Left kidney (tissue), 1 donor: ENCODE measurements at regions not wholly inside any gene's neighbourhood (a gene's known extent, or its start where the extent isn't known, plus 50 kb on each side); places are given as distances from the start of the nearest gene placed in this dataset.

Source experiments
- DNase-seq: peaks from one replicate; pipeline ENCODE4 v3.0.0-alpha.2; 2013

GRCh38 chr14:65320661-65321308 lies 91.7 kb upstream of the FUT8 start:
- no peak for DNase-seq

DNA sequence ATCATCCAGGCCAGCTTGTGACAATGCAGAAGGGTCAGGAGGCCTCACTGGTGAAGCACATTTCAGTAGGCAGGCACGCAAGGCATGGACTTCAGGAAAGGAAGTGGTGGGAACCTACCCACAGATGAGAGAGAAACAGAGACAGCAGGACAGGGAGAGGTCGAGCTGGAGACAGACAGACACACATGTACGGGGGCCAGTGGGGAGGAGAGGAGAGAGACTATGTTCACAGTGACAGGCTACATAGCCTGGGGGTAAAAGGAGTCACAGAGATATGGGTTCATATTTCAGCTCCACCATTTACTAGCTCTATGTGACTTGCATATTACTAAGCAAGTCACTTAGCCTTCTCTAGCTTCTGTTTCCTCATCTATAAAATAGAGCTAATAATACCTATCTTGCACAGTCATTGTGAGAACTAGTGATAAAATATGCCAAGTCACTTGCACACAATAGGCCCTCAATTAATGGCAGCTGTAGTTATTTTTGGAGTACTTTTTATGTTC lies 91.1 kb upstream of the FUT8 start:
- DNase-seq = no peak

DNA sequence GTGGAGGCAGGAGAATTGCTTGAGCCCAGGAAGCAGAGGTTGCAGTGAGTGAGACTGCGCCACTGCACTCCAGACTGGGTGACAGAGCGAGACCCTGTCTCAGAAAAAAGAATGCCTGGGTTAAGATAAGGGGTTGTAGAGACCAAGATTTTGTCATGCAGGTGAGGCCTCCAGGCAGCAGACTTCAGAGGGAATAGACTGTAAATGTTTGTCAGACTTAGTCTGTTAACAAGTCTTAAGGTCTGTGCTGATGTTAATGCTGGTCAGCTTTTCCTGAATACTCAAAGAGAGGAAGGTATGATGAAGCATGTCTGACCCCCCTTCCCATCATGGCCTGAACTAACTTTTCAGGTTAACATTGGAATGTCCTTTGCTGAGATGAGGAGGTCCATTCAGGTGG lies 83.0 kb upstream of the FUT8 start:
- no peak for DNase-seq

- DNase-seq = no peak
These were observed 82.6 kb upstream of the FUT8 start for GRCh38 chr14:65329911-65330310.

DNA sequence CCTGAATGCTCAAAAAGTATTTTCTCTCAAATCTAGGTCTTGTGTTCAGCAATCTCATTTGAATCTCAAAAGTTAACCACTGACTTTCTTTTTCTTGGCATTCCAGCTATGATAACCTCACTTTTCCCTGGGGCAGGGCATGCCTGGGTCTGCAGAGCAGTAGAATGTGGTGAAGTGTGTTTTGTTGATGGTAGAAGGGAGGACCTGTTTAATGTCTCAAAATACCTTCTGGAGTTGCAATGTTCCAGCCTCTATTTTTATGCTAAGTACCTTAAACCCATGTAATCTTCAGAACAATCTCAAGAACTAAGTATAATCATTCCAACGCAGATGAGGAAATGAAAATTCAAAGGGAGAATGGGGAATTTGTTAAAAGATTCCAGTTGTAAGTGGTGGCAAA lies 82.1 kb upstream of the FUT8 start:
- DNase-seq = no peak

DNA sequence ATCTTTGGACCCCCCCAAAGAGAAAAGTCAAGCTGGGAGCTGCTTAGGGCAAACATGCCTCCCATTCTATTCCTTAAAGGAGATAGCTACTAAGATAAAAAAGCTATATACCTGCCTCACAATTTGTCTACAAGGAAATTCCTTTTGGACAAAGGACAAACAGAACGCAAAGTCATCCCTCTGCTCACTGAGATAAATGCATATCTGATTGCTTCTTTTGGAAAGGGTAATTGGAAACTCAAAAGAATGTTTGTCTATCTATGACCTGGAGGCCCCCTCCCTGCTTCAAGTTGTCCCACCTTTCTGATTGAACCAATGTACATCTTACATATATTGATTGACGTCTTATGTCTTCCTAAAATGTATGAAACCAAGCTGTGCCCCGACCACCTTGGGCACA lies 80.9 kb upstream of the FUT8 start:
- DNase-seq = no peak

DNA sequence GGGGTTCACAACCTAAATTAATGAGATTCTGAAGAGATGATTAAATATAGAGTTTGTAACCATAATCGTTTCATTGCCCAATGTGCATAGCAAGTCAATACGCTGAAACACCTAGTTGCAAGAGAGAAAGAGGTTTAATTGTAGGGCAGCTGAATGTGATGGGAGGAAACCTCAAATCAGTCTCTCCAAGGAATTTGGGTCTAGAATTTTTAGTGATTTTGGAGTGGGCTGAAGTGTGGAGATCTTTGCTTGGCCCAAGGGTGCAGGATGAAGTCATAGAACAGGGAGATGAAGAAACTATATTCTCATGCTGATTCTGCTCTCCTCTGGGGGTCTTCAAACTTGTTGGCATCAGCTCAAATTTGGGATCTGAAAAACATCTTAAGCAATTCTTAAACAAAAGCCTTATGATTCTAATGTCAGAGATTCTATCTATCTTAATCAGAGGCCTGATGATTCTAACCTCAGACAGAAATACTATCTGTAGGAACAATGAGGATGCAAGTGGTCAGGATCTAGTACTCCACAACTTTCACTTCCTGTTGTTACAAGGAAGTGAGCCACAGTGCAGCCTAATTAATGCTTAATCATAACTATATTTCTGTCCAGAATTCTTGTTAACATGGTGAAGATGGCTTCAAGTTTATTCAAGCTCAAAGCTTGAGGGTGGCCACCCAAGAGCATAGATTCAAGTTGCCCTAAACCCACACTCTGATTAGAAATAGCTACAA lies 80.2 kb upstream of the FUT8 start:
- no peak for DNase-seq

- no peak for DNase-seq
These were observed 78.4 kb upstream of the FUT8 start for GRCh38 chr14:65333943-65334687.

DNA sequence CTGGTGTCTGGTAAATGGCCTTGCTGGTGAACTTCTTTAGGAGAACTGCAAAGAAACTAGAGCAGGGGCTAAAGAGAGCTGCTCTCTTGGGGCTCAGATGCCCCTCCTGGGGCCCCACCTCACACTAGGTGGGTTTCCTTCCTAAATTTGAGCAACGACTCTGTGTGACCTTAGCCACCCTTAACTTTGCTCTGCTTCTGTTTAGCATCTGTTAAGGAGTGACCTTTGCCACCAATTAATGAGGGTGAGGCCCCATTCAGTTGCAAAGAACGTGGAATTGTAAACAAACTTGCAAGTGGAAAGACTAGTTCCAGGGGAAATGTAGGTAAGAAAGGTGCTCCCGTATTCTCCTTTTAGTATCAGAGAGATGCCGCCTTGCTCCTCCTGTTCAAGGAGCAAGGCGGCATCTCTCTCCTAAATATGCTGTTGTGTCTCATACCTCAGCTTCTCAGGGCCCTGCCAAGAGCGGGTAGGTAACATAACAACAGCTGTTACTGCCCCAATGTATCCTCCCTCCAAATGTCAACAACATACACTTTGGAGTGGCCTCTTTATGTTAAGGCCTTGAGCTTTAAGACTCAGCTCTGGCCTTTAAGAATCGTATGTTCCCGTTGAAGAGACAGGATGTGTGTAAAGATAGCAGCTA lies 77.6 kb upstream of the FUT8 start:
- no peak for DNase-seq

GRCh38 chr14:65335411-65335947 lies 77.1 kb upstream of the FUT8 start:
- no peak for DNase-seq

- no peak for DNase-seq
These were observed 76.3 kb upstream of the FUT8 start for GRCh38 chr14:65336191-65336591.

DNA sequence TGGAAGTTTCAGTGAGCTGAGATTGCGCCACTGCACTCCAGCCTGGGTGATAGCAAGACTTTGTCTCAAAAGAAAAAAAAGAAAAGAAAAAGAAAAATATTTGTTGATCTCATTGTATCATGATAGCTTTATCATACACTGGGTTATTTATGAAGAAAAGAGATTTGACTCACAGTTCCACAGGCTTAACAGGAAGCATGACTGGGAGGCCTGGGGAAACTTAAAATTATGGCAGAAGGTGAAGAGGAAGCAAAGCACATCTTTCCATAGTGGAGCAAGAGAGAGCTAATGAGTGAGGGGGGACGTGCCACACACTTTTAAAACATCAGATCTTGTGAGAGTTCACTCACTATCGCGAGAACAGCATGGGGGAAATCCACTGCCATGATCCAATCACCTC lies 72.7 kb upstream of the FUT8 start:
- DNase-seq = no peak

DNA sequence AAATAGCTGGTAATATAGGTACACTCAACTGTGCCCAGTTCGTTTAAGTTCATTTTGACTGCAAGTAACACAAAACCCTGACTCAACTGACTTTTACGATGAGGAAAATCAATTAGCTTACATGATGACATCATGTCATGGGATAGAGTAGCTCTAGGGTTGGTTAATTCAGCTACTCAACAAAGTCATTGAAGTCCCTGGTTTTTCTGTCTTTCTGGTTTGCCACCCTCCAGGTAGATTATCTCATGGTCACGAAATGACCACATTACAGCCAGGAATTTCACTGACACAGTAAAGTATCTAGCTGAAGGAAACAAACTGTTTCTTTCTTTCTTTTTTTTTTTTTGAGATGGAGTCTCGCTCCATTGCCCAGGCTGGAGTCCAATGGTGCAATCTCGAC lies 68.5 kb upstream of the FUT8 start:
- DNase-seq = no peak

DNA sequence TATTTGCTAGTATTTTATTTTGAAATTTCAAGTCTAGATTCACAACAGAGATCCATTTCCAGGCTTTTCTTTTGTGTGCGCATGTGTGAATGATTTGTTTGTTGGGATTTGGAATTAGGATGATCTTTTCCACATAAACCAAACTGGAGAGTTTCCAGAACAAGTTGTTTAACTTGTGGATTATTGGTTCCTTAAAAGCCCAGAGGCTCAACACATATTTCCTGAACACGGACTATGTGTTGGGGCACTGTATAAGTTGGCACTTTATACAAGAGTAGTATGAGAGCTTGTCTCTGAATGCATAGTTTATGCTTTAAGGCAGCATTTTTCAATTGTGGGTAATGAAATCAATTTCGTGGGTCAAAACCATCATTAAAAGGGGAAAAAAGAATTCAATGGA lies 67.3 kb upstream of the FUT8 start:
- DNase-seq = no peak

DNA sequence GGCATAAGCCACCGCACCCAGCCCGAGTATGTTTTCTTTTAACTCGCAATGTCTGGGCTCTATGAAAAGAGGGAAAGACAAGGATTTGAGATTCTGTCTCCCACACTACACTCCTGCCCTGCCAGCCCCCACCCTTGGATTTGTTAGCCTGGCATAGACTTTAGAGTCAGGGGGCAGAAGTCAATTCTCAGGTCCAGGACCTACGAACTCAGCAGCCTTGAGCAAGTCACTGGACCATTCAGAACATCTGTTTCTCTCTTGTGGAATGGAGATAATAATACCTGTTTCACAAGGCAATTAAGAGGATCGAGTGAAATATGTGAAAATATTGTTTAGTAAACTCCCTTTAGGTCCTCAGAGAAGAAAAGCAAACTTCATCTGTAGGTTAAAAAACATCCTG lies 66.1 kb upstream of the FUT8 start:
- no peak for DNase-seq

DNA sequence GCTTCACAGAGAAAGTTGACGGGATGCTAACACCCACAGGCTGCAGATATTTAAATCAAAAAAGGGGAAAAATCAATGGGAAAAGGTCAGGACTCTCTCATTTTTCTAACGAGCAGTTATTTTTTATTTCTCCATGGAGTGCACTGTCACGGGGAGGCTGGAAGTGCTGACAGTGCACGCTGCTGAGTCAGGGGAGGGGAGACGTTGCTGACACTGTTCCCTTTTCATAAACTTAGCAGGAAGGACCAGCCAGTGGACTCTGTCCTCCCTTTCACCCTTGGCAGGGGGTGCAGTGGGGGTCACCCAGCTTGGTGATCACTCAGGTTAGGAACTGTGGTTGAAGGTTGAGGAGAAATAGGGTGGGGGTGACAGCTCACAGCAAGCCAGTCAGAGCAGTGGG lies 65.6 kb upstream of the FUT8 start:
- DNase-seq = no peak

DNA sequence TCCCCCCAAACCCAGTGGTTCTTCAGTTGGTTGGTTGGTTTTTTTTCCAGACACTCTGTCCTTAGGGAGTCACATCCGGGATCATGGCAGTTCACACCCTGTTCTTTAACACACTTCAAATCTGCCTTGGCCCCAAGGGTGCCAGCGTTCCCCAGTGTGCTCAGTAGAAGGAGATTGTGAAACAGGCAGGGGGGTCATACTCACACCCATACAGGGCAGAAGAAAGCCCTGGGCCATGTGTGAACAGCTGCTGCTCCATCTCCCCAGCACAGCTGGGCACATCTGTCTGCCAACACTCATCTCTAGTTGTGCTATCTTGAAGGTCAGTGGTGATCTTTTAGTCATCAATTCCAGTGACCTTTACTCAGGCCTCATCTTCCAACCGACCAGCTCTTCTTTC lies 64.4 kb upstream of the FUT8 start:
- DNase-seq = no peak

DNA sequence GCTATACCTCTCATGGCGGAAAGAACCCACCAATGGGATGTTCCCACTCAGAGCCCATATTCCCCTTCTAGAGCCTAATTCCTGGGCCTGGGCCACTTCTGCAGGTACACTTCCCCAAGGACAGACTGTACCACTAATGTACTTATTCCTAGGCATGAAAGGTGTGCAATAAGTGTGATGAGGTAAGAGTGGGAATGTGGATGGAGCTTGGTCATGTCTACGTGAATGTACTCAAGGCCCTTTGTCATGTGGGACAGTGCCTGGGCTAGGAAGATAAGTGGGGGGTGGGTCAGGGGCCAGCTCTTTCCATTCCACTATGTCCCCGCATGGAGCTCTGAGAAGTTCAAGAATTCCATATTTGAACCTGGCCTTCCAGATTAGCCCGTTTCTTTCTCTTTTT lies 63.4 kb upstream of the FUT8 start:
- DNase-seq = no peak

DNA sequence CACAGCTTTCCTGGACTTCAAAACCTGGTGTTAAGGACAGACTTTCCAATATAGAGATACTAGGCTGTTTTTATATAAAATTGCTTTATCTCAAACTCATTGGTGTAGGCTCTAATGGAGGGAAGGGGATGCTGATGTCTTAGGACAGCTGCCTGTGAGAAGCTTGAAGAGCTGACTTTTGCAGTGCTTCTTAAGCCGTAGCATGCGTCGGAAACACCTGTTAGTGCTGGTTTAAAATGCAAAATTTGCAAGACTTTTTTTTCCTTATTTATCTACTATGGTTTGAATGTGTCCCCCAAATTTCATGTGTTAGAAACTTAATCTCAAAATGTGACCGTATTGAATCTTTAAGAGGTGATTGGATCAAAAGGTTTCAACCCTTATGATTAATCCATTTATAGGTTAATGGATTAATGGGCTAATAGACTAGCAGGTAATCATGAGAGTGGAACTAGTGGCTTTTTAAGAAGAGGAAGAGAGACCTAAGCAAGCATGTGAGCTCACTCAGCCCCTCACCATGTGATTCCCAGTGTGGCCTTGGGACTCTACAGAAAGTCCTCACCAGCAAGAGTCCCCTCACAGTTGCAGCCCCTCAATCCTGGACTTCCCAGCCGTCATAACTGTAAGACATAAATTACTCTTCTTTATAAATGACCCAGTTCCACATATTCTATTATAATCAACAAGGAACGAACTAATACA lies 60.9 kb upstream of the FUT8 start:
- no peak for DNase-seq

DNA sequence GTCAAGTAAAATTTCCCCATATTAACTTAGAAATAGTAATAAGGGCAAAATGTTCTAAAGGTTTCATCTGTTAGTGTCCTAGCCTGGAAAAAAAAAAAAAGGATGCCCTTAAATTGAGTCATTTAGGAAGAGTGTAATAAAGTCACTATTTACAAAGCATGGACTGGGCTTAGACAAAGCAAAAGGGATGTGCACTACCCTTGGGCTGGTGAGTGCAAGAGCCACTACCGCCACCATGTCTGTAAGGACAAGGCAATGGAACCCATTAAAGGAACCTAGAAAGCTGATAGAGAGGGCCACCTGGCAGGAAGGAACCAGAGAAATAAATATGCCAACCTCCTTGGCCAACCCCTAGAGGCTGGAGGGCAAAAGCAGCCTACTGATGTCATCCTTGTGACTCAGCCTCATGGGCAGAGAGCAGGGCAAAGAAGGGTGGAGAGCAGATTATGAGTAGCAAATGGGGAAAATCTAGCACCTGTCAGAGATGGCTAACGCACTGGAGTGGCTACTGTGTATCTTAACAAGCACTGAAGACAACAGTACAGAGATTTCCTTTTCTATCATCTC lies 59.5 kb upstream of the FUT8 start:
- no peak for DNase-seq

DNA sequence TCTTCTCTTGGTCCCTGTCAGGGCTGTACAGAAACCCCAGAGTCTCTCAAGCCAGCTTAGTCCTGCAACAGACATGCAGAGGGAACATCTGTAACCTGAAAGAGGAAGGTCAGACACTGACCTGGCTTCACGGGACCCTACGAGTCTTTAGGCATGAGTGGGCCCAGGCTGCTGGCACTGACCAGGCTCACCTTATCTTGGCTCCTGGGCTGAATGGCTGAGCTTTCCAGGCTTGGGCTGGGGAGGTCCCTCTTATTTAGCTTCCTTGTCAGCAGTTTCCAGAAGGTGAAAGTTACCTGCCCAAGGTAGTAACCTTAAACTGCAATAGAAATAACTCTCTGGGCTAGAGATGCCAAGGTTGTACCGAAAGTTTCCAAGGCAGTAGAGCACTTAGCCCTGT lies 58.4 kb upstream of the FUT8 start:
- DNase-seq = no peak

DNA sequence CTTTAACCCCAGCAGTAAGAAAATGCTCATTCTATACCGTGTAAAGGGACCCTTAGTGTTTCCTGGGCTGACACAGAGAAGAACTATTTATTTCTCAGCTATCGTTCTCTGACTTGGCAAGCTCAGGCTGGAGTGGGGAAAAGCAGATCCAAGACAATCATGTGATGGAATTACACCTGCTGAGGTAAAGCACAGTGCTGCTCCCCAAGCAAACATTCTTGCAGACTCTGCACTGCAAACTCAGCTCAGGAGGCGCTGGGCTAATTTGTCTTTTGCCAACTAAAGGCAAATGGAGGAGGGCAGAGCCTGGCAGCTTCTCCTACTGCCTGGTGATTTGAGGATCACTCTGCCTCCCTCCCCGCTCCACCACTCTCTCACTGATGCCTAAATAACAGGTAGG lies 57.8 kb upstream of the FUT8 start:
- DNase-seq = no peak
